GM12878 (cell line): ENCODE measurements at regions not wholly inside any gene's neighbourhood (a gene's known extent, or its start where the extent isn't known, plus 50 kb on each side); places are given as distances from the start of the nearest gene placed in this dataset.

Experiments
- ATAC-seq: fragments of 200-7000 bp; cut with Tn5 transposase; 3 replicates; pipeline ENCODE4 v1.9.1; 2020; ENCODE audit warnings: mild to moderate bottlenecking, moderate library complexity
- BruUV-seq: library from RNA; stranded (reverse); fragments of 400-500 nt; replicated peaks from 2 replicates; lab custom pipeline; 2021; lab: Mats Ljungman, UMichigan
- CTCF ChIA-PET: fragments of 300-600 bp; sonication (Branson Sonifier 250); formaldehyde crosslinking; extraction: SDS; loops from one replicate; lab custom pipeline; 2021; ENCODE audit warnings: inconsistent platforms; lab: Yijun Ruan, JAX
- POLR2A ChIA-PET: fragments of 350-600 bp; formaldehyde crosslinking; extraction: SDS; loops from one replicate; lab custom pipeline; 2021; ENCODE audit warnings: inconsistent platforms; lab: Charles Lee
- RAD21 ChIA-PET: fragments of 300-600 bp; sonication (Branson Sonifier 250); formaldehyde crosslinking; loops from one replicate; lab custom pipeline; 2023; ENCODE audit warnings: antibody characterized with exemption; ENCODE audit not compliant: unreplicated experiment; lab: Charles Lee
- SMC1A ChIA-PET: fragments of 300-600 bp; sonication (Branson Sonifier 250); formaldehyde crosslinking; loops from one replicate; lab custom pipeline; 2023; ENCODE audit not compliant: unreplicated experiment, uncharacterized antibody; lab: Charles Lee
- DNase-seq: peaks from one replicate; pipeline ENCODE4 v3.0.0-alpha.2; 2011; ENCODE audit warnings: low read depth, low spot score
- FAIRE-seq: peaks from 3 replicates; lab custom pipeline; 2011; peaks lifted over from hg19 to GRCh38; lab: Jason Lieb, UNC
- H2AFZ ChIP-seq: 2 replicates; pipeline ENCODE4 v1.6.0; 2011; ENCODE audit warnings: low read depth, low read length, control low read depth; ENCODE audit not compliant: control insufficient read depth
- H3K27ac ChIP-seq: 2 replicates; pipeline ENCODE4 v1.5.1; 2011; ENCODE audit warnings: control low read depth; ENCODE audit not compliant: control insufficient read depth, insufficient read depth
- H3K27me3 ChIP-seq, 2 experiments: replicated peaks in 1 of 2; 2 replicates each; pipeline versions ENCODE4 v1.6.0 to v1.6.1; 2011; ENCODE audit warnings: low read length in 1 of 2; ENCODE audit not compliant: control insufficient read depth in 2 of 2, insufficient read depth in 2 of 2
- H3K36me3 ChIP-seq, 2 experiments: 2 replicates each; pipeline ENCODE4 v1.5.1; 2011; ENCODE audit warnings: low read length in 1 of 2; ENCODE audit not compliant: control insufficient read depth in 2 of 2, insufficient read depth in 2 of 2
- H3K4me1 ChIP-seq: 2 replicates; pipeline ENCODE4 v1.6.1; 2011; ENCODE audit warnings: mild to moderate bottlenecking, low read length, moderate library complexity, mixed read lengths; ENCODE audit not compliant: control insufficient read depth, insufficient read depth
- H3K4me2 ChIP-seq: 2 replicates; pipeline ENCODE4 v1.6.0; 2011; ENCODE audit warnings: control low read depth; ENCODE audit not compliant: control insufficient read depth, insufficient read depth
- H3K4me3 ChIP-seq: fragments of 200-600 bp; sonication (generic); 2 replicates; pipeline ENCODE4 v1.5.1; 2016
- H3K79me2 ChIP-seq: 2 replicates; pipeline ENCODE4 v1.6.0; 2011; ENCODE audit warnings: low read length; ENCODE audit not compliant: control insufficient read depth, insufficient read depth
- H3K9ac ChIP-seq: 2 replicates; pipeline ENCODE4 v1.8.0; 2011; ENCODE audit warnings: low read length, control low read depth, mixed read lengths; ENCODE audit not compliant: control insufficient read depth, insufficient read depth
- H3K9me3 ChIP-seq: replicated peaks from 3 replicates; pipeline ENCODE4 v1.5.1; 2011; ENCODE audit warnings: mild to moderate bottlenecking, low read length; ENCODE audit not compliant: control insufficient read depth, insufficient read depth
- H4K20me1 ChIP-seq: 2 replicates; pipeline ENCODE4 v1.6.0; 2011; ENCODE audit not compliant: control insufficient read depth, insufficient read depth
- E2F8 ChIP-seq: fragments of 450-650 bp; IDR thresholded peaks from 2 replicates; pipeline ENCODE4 v1.6.1; 2018; ENCODE audit warnings: mild to moderate bottlenecking, low read depth, moderate library complexity; ENCODE audit not compliant: partially characterized antibody
- E4F1 ChIP-seq: fragments of 450-650 bp; IDR thresholded peaks from 2 replicates; pipeline ENCODE4 v1.6.1; 2018; ENCODE audit warnings: borderline replicate concordance, mild to moderate bottlenecking; ENCODE audit not compliant: partially characterized antibody
- TCF7 ChIP-seq: IDR thresholded peaks from 2 replicates; pipeline ENCODE4 v1.6.1; 2014; ENCODE audit warnings: antibody characterized with exemption, borderline replicate concordance
- YBX1 ChIP-seq: fragments of 450-650 bp; IDR thresholded peaks from 2 replicates; pipeline ENCODE4 v1.6.1; 2016; ENCODE audit warnings: antibody characterized with exemption
- WGBS: methylation state at CpG from one replicate; pipeline ENCODE4 v1.1.6; 2016; ENCODE audit warnings: low lambda C conversion rate; ENCODE audit not compliant: insufficient replicate concordance, insufficient coverage; ENCODE audit errors: missing lambda C conversion rate; 5-methylcytosine and 5-hydroxymethylcytosine counted together
- in situ Hi-C: fragments of 300-500 bp; cut with MboI; formaldehyde crosslinking; loops from 9 replicates; pipeline ENCODE4 v1.14.3; 2018; ENCODE audit warnings: mixed read lengths
- intact Hi-C: fragments of 100-400 bp; cut with micrococcal nuclease; formaldehyde crosslinking; loops from one replicate; pipeline ENCODE4 v1.14.2; 2022; ENCODE audit not compliant: unreplicated experiment
- TF ChIP-seq, protein P1 (sequence below): IDR thresholded peaks from 2 replicates; pipeline ENCODE4 v1.6.1; 2012; ENCODE audit warnings: improper control_type of control experiment, low read depth, low read length; ENCODE audit not compliant: insufficient replicate concordance

GRCh38 chr4:176525576-176525975 is 205.8 kb downstream of the SPCS3 start:
- 14% methylated on average over 2 of the region's 2 CpGs for WGBS
- intact Hi-C loops (no loop called here), in situ Hi-C loops (no loop called here)
- no peaks in the 10 kb centered on the region for H4K20me1 ChIP-seq
- no peaks in the 10 kb centered on the region for H3K79me2 ChIP-seq
- H3K36me3 ChIP-seq = no peaks in the 10 kb centered on the region
- ChIA-PET RAD21 (no interaction called here), SMC1A (interaction anchor here (1.0 kb wide), 1 partner anchor 41 kb away, joined by 3 read pairs; no protein-coding TSS in a partner anchor), CTCF (no interaction called here), POLR2A (no interaction called here)
- no peaks in the 10 kb centered on the region for H3K4me1 ChIP-seq
- H3K27ac ChIP-seq = no peak overlapping the region
- no peak overlapping the region for H3K4me2 ChIP-seq
- no peaks in the 10 kb centered on the region for H3K27me3 ChIP-seq
- H3K4me3 ChIP-seq = no peak overlapping the region
- H2AFZ ChIP-seq = no peak overlapping the region
- no peaks in the 10 kb centered on the region for H3K9me3 ChIP-seq
- DNase-seq (no peak), FAIRE-seq (no peak), ATAC-seq (no peak)
- H3K9ac ChIP-seq = no peak overlapping the region
- BruUV-seq = no TSS peak
- no peak for TF ChIP-seq YBX1
- no peak for TF ChIP-seq TCF7
- TF ChIP-seq, protein P1, sequence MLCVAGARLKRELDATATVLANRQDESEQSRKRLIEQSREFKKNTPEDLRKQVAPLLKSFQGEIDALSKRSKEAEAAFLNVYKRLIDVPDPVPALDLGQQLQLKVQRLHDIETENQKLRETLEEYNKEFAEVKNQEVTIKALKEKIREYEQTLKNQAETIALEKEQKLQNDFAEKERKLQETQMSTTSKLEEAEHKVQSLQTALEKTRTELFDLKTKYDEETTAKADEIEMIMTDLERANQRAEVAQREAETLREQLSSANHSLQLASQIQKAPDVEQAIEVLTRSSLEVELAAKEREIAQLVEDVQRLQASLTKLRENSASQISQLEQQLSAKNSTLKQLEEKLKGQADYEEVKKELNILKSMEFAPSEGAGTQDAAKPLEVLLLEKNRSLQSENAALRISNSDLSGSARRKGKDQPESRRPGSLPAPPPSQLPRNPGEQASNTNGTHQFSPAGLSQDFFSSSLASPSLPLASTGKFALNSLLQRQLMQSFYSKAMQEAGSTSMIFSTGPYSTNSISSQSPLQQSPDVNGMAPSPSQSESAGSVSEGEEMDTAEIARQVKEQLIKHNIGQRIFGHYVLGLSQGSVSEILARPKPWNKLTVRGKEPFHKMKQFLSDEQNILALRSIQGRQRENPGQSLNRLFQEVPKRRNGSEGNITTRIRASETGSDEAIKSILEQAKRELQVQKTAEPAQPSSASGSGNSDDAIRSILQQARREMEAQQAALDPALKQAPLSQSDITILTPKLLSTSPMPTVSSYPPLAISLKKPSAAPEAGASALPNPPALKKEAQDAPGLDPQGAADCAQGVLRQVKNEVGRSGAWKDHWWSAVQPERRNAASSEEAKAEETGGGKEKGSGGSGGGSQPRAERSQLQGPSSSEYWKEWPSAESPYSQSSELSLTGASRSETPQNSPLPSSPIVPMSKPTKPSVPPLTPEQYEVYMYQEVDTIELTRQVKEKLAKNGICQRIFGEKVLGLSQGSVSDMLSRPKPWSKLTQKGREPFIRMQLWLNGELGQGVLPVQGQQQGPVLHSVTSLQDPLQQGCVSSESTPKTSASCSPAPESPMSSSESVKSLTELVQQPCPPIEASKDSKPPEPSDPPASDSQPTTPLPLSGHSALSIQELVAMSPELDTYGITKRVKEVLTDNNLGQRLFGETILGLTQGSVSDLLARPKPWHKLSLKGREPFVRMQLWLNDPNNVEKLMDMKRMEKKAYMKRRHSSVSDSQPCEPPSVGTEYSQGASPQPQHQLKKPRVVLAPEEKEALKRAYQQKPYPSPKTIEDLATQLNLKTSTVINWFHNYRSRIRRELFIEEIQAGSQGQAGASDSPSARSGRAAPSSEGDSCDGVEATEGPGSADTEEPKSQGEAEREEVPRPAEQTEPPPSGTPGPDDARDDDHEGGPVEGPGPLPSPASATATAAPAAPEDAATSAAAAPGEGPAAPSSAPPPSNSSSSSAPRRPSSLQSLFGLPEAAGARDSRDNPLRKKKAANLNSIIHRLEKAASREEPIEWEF = no peak
- no peak for TF ChIP-seq E2F8
- TF ChIP-seq E4F1 = no peak
